ENCODE measurements at regions not wholly inside any gene's neighbourhood (a gene's known extent, or its start where the extent isn't known, plus 50 kb on each side); places are given as distances from the start of the nearest gene placed in this dataset.

- Mint-ChIP-seq H3K36me3 (ENCODE audit: low read depth) (no peaks in the 10 kb centered on the region), H3K27ac (no peak overlapping the region), H3K9me3 (no peaks in the 10 kb centered on the region; the same call in 2 of the 3 replicates)
These were observed 93.2 kb upstream of the ZNF438 start for GRCh38 chr10:31124852-31125251.

More at GRCh38 chr10:31124852-31125251, 93.2 kb upstream of the ZNF438 start:
- Histone ChIP-seq H3K36me3 (ENCODE audit: insufficient read depth) (no peaks in the 10 kb centered on the region), H3K4me1 (ENCODE audit: insufficient read depth) (no peaks in the 10 kb centered on the region), H3K27ac (ENCODE audit: low read depth) (no peak overlapping the region), H2AFZ (no peak overlapping the region), H3F3A (replicated peaks; ENCODE audit: low read depth) (no peaks in the 10 kb centered on the region), H3K27me3 (ENCODE audit: insufficient read depth) (no peaks in the 10 kb centered on the region), H4K20me1 (replicated peaks; ENCODE audit: insufficient read depth) (no peaks in the 10 kb centered on the region), H3K79me2 (replicated peaks; ENCODE audit: insufficient read depth) (no peaks in the 10 kb centered on the region), H3K9me2 (ENCODE audit: insufficient read depth) (peaks cover 21% of the 10 kb centered on the region; the same call in 1 of the 2 replicates), H3K4me2 (no peak overlapping the region), H3K4me3 (no peak overlapping the region)
- TF ChIP-seq, protein P1, sequence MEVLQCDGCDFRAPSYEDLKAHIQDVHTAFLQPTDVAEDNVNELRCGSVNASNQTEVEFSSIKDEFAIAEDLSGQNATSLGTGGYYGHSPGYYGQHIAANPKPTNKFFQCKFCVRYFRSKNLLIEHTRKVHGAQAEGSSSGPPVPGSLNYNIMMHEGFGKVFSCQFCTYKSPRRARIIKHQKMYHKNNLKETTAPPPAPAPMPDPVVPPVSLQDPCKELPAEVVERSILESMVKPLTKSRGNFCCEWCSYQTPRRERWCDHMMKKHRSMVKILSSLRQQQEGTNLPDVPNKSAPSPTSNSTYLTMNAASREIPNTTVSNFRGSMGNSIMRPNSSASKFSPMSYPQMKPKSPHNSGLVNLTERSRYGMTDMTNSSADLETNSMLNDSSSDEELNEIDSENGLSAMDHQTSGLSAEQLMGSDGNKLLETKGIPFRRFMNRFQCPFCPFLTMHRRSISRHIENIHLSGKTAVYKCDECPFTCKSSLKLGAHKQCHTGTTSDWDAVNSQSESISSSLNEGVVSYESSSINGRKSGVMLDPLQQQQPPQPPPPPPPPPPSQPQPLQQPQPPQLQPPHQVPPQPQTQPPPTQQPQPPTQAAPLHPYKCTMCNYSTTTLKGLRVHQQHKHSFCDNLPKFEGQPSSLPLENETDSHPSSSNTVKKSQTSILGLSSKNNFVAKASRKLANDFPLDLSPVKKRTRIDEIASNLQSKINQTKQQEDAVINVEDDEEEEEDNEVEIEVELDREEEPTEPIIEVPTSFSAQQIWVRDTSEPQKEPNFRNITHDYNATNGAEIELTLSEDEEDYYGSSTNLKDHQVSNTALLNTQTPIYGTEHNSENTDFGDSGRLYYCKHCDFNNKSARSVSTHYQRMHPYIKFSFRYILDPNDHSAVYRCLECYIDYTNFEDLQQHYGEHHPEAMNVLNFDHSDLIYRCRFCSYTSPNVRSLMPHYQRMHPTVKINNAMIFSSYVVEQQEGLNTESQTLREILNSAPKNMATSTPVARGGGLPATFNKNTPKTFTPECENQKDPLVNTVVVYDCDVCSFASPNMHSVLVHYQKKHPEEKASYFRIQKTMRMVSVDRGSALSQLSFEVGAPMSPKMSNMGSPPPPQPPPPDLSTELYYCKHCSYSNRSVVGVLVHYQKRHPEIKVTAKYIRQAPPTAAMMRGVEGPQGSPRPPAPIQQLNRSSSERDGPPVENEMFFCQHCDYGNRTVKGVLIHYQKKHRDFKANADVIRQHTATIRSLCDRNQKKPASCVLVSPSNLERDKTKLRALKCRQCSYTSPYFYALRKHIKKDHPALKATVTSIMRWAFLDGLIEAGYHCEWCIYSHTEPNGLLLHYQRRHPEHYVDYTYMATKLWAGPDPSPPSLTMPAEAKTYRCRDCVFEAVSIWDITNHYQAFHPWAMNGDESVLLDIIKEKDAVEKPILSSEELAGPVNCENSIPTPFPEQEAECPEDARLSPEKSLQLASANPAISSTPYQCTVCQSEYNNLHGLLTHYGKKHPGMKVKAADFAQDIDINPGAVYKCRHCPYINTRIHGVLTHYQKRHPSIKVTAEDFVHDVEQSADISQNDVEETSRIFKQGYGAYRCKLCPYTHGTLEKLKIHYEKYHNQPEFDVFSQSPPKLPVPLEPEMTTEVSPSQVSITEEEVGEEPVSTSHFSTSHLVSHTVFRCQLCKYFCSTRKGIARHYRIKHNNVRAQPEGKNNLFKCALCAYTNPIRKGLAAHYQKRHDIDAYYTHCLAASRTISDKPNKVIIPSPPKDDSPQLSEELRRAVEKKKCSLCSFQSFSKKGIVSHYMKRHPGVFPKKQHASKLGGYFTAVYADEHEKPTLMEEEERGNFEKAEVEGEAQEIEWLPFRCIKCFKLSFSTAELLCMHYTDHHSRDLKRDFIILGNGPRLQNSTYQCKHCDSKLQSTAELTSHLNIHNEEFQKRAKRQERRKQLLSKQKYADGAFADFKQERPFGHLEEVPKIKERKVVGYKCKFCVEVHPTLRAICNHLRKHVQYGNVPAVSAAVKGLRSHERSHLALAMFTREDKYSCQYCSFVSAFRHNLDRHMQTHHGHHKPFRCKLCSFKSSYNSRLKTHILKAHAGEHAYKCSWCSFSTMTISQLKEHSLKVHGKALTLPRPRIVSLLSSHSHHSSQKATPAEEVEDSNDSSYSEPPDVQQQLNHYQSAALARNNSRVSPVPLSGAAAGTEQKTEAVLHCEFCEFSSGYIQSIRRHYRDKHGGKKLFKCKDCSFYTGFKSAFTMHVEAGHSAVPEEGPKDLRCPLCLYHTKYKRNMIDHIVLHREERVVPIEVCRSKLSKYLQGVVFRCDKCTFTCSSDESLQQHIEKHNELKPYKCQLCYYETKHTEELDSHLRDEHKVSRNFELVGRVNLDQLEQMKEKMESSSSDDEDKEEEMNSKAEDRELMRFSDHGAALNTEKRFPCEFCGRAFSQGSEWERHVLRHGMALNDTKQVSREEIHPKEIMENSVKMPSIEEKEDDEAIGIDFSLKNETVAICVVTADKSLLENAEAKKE (CRISPR knock-in tag; IDR thresholded peaks at IDR 0.05): no peak
- TF ChIP-seq NANOG (IDR thresholded peaks at IDR 0.05; ENCODE audit: borderline replicate concordance): no peak
- no peak for ATAC-seq
- Mint-ChIP-seq H3K4me3 (no peak overlapping the region), H3K27me3 (ENCODE audit: insufficient read depth, low read depth, poor library complexity) (peaks cover 3% of the 10 kb centered on the region), H3K4me1 (peaks cover 6% of the 10 kb centered on the region)
- no peak for DNase-seq (ENCODE audit: low spot score)
